K562 (cell line): ENCODE measurements at regions not wholly inside any gene's neighbourhood (a gene's known extent, or its start where the extent isn't known, plus 50 kb on each side); places are given as distances from the start of the nearest gene placed in this dataset.

Source experiments
- ATAC-seq: fragments of 200-7000 bp; cut with Tn5 transposase; 3 replicates; pipeline ENCODE4 v1.9.1; 2020; ENCODE audit warnings: moderate library complexity
- BruUV-seq: library from RNA; stranded (reverse); fragments of 400-500 nt; replicated peaks from 2 replicates; lab custom pipeline; 2021; lab: Mats Ljungman, UMichigan
- CTCF ChIA-PET: fragments of 300-600 bp; formaldehyde crosslinking; extraction: SDS; loops from one replicate; lab custom pipeline; 2021; ENCODE audit warnings: low intra/inter-chr PET ratio; lab: Yijun Ruan, JAX
- POLR2A ChIA-PET: fragments of 300-600, 350-650 bp; sonication (Branson Sonifier 250); formaldehyde crosslinking; extraction: SDS; loops from one replicate; lab custom pipeline; 2021; ENCODE audit warnings: antibody characterized with exemption, inconsistent platforms; lab: Yijun Ruan, JAX
- DNase-seq, 4 experiments: peaks; one replicate each; pipeline versions ENCODE4 v3.0.0 to v3.0.0-alpha.2; 2011 to 2018; ENCODE audit warnings: low spot score in 3 of 4, mixed read lengths in 3 of 4; ENCODE audit errors: extremely low read depth in 1 of 4
- FAIRE-seq: peaks from 2 replicates; lab custom pipeline; 2011; peaks lifted over from hg19 to GRCh38; lab: Jason Lieb, UNC
- H2AFZ ChIP-seq: 2 replicates; pipeline ENCODE4 v1.6.0; 2011; ENCODE audit warnings: low read depth, low read length, control low read depth, inconsistent platforms
- H3K27ac ChIP-seq: fragments of 200-600 bp; 3 replicates; pipeline ENCODE4 v1.8.0; 2011; ENCODE audit warnings: low read depth, mild to moderate bottlenecking, control low read depth, inconsistent platforms, low read length, moderate library complexity, mixed read lengths; ENCODE audit errors: extremely low read depth
- H3K27me3 ChIP-seq, 2 experiments: fragments of 300-600 bp in 1 of 2; 2 replicates in 1 of 2; 3 replicates in 1 of 2; pipeline versions ENCODE4 v1.6.0 to v1.8.0; 2011; ENCODE audit warnings: inconsistent platforms in 2 of 2, low read length in 2 of 2, mild to moderate bottlenecking in 1 of 2, mixed read lengths in 1 of 2, moderate library complexity in 1 of 2; ENCODE audit not compliant: control insufficient read depth in 2 of 2, insufficient read depth in 2 of 2
- H3K36me3 ChIP-seq: fragments of 300-600 bp; 3 replicates; pipeline ENCODE4 v1.8.0; 2011; ENCODE audit warnings: mild to moderate bottlenecking, low read length, inconsistent platforms; ENCODE audit not compliant: control insufficient read depth, insufficient read depth
- H3K4me1 ChIP-seq, 2 experiments: fragments of 200-600 bp in 1 of 2; replicated peaks in 1 of 2; 2 replicates in 1 of 2; 3 replicates in 1 of 2; pipeline versions ENCODE4 v1.5.1 to v1.8.0; 2011; ENCODE audit warnings: inconsistent platforms in 2 of 2, low read length in 2 of 2, mild to moderate bottlenecking in 1 of 2, mixed read lengths in 1 of 2, moderate library complexity in 1 of 2; ENCODE audit not compliant: control insufficient read depth in 2 of 2, insufficient read depth in 2 of 2
- H3K4me2 ChIP-seq: 2 replicates; pipeline ENCODE4 v1.6.1; 2011; ENCODE audit warnings: low read length, control low read depth, inconsistent platforms, mixed read lengths; ENCODE audit not compliant: insufficient read depth
- H3K4me3 ChIP-seq: fragments of 200-600 bp; sonication (generic), shearing (Covaris generic); 2 replicates; pipeline ENCODE4 v1.5.1; 2016; ENCODE audit warnings: control low read depth, inconsistent platforms
- H3K79me2 ChIP-seq: fragments of 200-600 bp; 3 replicates; pipeline ENCODE4 v1.8.0; 2011; ENCODE audit warnings: low read length, inconsistent platforms; ENCODE audit not compliant: control insufficient read depth, insufficient read depth
- H3K9ac ChIP-seq, 2 experiments: 2 replicates each; pipeline versions ENCODE4 v1.6.0 to v1.6.1; 2011; ENCODE audit warnings: low read depth in 2 of 2, low read length in 2 of 2, control low read depth in 1 of 2, inconsistent platforms in 1 of 2, mild to moderate bottlenecking in 1 of 2, mixed read lengths in 1 of 2; ENCODE audit not compliant: insufficient read depth in 1 of 2
- H3K9me1 ChIP-seq: one replicate; pipeline ENCODE4 v1.6.0; 2011; ENCODE audit warnings: inconsistent platforms, mild to moderate bottlenecking, low read length, moderate library complexity; ENCODE audit not compliant: control insufficient read depth, insufficient read depth
- H3K9me3 ChIP-seq: replicated peaks from 2 replicates; pipeline ENCODE4 v1.5.1; 2011; ENCODE audit warnings: low read depth, low read length, inconsistent platforms; ENCODE audit not compliant: control insufficient read depth, insufficient read depth
- H4K20me1 ChIP-seq: replicated peaks from 2 replicates; pipeline ENCODE4 v1.6.1; 2011; ENCODE audit warnings: low read length, inconsistent platforms, mixed read lengths; ENCODE audit not compliant: control insufficient read depth, insufficient read depth
- CBFB ChIP-seq: sonication (generic); formaldehyde crosslinking; IDR thresholded peaks from 2 replicates; pipeline ENCODE4 v1.4.0; 2020; ENCODE audit warnings: mild to moderate bottlenecking, missing genetic modification reagents
- MAFF ChIP-seq: IDR thresholded peaks from 2 replicates; pipeline ENCODE4 v1.6.1; 2012; ENCODE audit warnings: low read length, improper control_type of control experiment
- MAZ ChIP-seq, 2 experiments: fragments of 450-650 bp in 1 of 2; sonication (generic) in 1 of 2; formaldehyde crosslinking; IDR thresholded peaks in 1 of 2; conservative IDR thresholded peaks in 1 of 2; 2 replicates each; pipeline versions ENCODE4 v1.4.0 to v1.5.0; 2020; ENCODE audit warnings: mild to moderate bottlenecking in 1 of 2, missing genetic modification reagents in 1 of 2
- NR2F6 ChIP-seq: fragments of 450-650 bp; formaldehyde crosslinking; IDR thresholded peaks from 2 replicates; pipeline ENCODE4 v1.4.0; 2020; ENCODE audit warnings: mild to moderate bottlenecking
- ZBTB33 ChIP-seq: sonication (generic); formaldehyde crosslinking; IDR thresholded peaks from 2 replicates; pipeline ENCODE4 v1.8.1; 2023; ENCODE audit warnings: mild to moderate bottlenecking, missing genetic modification reagents
- ZFP1 ChIP-seq: fragments of 450-650 bp; formaldehyde crosslinking; IDR thresholded peaks from 2 replicates; pipeline ENCODE4 v1.4.0; 2020; ENCODE audit warnings: mild to moderate bottlenecking, mixed read lengths
- ZNF165 ChIP-seq: fragments of 250-450 bp; sonication (Bioruptor Pico); IDR thresholded peaks from 2 replicates; pipeline ENCODE4 v1.4.0; 2020; ENCODE audit warnings: borderline replicate concordance
- ZNF316 ChIP-seq: fragments of 450-650 bp; IDR thresholded peaks from 2 replicates; pipeline ENCODE4 v1.6.1; 2016
- in situ Hi-C: fragments of 300-500 bp; cut with MboI; formaldehyde crosslinking; loops from 4 replicates; pipeline ENCODE4 v1.15.0; 2018; ENCODE audit warnings: inconsistent platforms, mixed read lengths
- intact Hi-C: fragments of 100-400 bp; cut with micrococcal nuclease; formaldehyde crosslinking; loops from 2 replicates; pipeline ENCODE4 v1.14.2; 2022
- TF ChIP-seq, protein P1 (sequence below): fragments of 450-650 bp; conservative IDR thresholded peaks from 2 replicates; pipeline ENCODE4 v1.6.1; 2016; ENCODE audit warnings: missing genetic modification characterization, low read depth, mild to moderate bottlenecking, missing compliant biosample characterization, moderate library complexity

GRCh38 chr4:15168759-15169158 lies 166.5 kb downstream of the CPEB2 start (continued):
- TF ChIP-seq, protein P1, sequence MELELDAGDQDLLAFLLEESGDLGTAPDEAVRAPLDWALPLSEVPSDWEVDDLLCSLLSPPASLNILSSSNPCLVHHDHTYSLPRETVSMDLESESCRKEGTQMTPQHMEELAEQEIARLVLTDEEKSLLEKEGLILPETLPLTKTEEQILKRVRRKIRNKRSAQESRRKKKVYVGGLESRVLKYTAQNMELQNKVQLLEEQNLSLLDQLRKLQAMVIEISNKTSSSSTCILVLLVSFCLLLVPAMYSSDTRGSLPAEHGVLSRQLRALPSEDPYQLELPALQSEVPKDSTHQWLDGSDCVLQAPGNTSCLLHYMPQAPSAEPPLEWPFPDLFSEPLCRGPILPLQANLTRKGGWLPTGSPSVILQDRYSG (tag), result no peak
- TF ChIP-seq MAFF (peak; percentile 23; the same call in 1 of the 2 replicates), ZNF316 (peak; percentile 78)

DNA sequence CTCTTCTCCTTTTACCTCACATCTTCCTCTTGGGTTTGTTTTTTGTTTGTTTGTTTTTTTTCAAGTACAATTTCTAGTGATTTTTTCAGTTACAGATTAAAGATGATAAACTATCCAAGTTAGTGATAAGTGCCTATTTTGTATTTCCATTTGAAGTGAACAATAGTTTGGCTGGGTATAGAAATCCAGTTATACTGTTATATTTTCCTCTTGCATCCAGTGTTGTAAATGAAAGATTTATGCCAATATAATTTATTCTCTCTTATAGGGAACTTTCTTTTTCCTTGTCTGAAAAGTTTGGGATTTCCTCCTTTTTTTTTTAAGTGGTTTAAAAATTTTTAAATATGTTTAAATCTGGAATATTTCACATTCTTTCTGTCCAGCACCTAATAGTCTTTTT lies 169.4 kb downstream of the CPEB2 start:
- DNase-seq (no peak), ATAC-seq (no peak), FAIRE-seq (no peak)
- no TSS peak for BruUV-seq
- ChIA-PET POLR2A (interaction anchor here (0.7 kb wide), 1 partner anchor 103 kb away, joined by 4 read pairs; no protein-coding TSS in a partner anchor), CTCF (no interaction called here)
- H2AFZ ChIP-seq, result no peak overlapping the region
- H3K9me1 ChIP-seq, result no peaks in the 10 kb centered on the region
- no peak for TF ChIP-seq ZBTB33 (CRISPR knock-in tag)
- TF ChIP-seq MAZ (CRISPR knock-in tag; conservative IDR thresholded peaks at IDR 0.05 in 1 of 2, IDR thresholded peaks at IDR 0.05 in 1 of 2), result no peak
- TF ChIP-seq ZNF165, result no peak
- TF ChIP-seq NR2F6 (CRISPR knock-in tag), result no peak
- no peak for TF ChIP-seq CBFB (CRISPR knock-in tag)
- TF ChIP-seq ZFP1 (CRISPR knock-in tag), result peak; percentile 78
- intact Hi-C loops (no loop called here), in situ Hi-C loops (no loop called here)
- H3K4me3 ChIP-seq, result no peak overlapping the region
- no peaks in the 10 kb centered on the region for H3K36me3 ChIP-seq
- H3K4me1 ChIP-seq, result peaks cover 0 to 3% of the 10 kb centered on the region in 2 experiments; a peak in 2 of 5 replicates
- H3K79me2 ChIP-seq, result no peaks in the 10 kb centered on the region
- no peak overlapping the region for H3K9ac ChIP-seq
- peaks cover 6% of the 10 kb centered on the region; the same call in 1 of the 2 replicates for H3K9me3 ChIP-seq
- H3K4me2 ChIP-seq, result no peak overlapping the region
- H3K27me3 ChIP-seq, result no peaks in the 10 kb centered on the region
- no peaks in the 10 kb centered on the region for H4K20me1 ChIP-seq
- no peak overlapping the region for H3K27ac ChIP-seq
